DND-41 (cell line): ENCODE measurements at regions not wholly inside any gene's neighbourhood (a gene's known extent, or its start where the extent isn't known, plus 50 kb on each side); places are given as distances from the start of the nearest gene placed in this dataset.
A peak's percentile ranks its signal among the peaks of the same experiment; 100 is the strongest.

Experiments
- ATAC-seq: fragments of 200-7000 bp; cut with Tn5 transposase; 3 replicates; pipeline ENCODE4 v1.9.1; 2021; ENCODE audit warnings: low read depth; ENCODE audit not compliant: insufficient read depth
- DNase-seq: peaks from one replicate; pipeline ENCODE4 v3.0.0-alpha.2; 2020
- H2AFZ ChIP-seq: 2 replicates; pipeline ENCODE4 v1.6.0; 2012; ENCODE audit warnings: low read depth, low read length
- H3K27ac ChIP-seq: 2 replicates; pipeline ENCODE4 v1.5.1; 2012; ENCODE audit warnings: low read length, inconsistent platforms
- H3K27me3 ChIP-seq: fragments of 200-600 bp; sonication (generic); 2 replicates; pipeline ENCODE4 v1.6.0; 2012; ENCODE audit warnings: low read length, mild to moderate bottlenecking, inconsistent platforms; ENCODE audit not compliant: insufficient read depth, poor library complexity
- H3K36me3 ChIP-seq: 2 replicates; pipeline ENCODE4 v1.5.1; 2012; ENCODE audit warnings: low read length, inconsistent platforms; ENCODE audit not compliant: insufficient read depth
- H3K4me1 ChIP-seq: 2 replicates; pipeline ENCODE4 v1.5.1; 2012; ENCODE audit warnings: mild to moderate bottlenecking, low read length; ENCODE audit not compliant: insufficient read depth
- H3K4me2 ChIP-seq: 2 replicates; pipeline ENCODE4 v1.6.0; 2012; ENCODE audit warnings: mild to moderate bottlenecking, moderate library complexity, low read length, inconsistent platforms; ENCODE audit not compliant: insufficient read depth
- H3K4me3 ChIP-seq, 2 experiments: fragments of 200-600 bp in 1 of 2; shearing (Covaris generic) in 1 of 2; 2 replicates each; pipeline ENCODE4 v1.5.1; 2012 to 2016; ENCODE audit warnings: inconsistent platforms in 2 of 2, low read length in 2 of 2, mild to moderate bottlenecking in 2 of 2, low read depth in 1 of 2, moderate library complexity in 1 of 2
- H3K79me2 ChIP-seq: 2 replicates; pipeline ENCODE4 v1.6.0; 2012; ENCODE audit warnings: low read length, inconsistent platforms; ENCODE audit not compliant: insufficient read depth
- H3K9ac ChIP-seq: 2 replicates; pipeline ENCODE4 v1.6.0; 2012; ENCODE audit warnings: low read depth, mild to moderate bottlenecking, inconsistent platforms, low read length, moderate library complexity
- H3K9me3 ChIP-seq: 2 replicates; pipeline ENCODE4 v1.5.1; 2012; ENCODE audit warnings: low read length, moderate library complexity, mild to moderate bottlenecking, inconsistent platforms; ENCODE audit not compliant: insufficient read depth, severe bottlenecking
- H4K20me1 ChIP-seq: 2 replicates; pipeline ENCODE4 v1.6.0; 2012; ENCODE audit warnings: low read length; ENCODE audit not compliant: insufficient read depth
- CTCF ChIP-seq: IDR thresholded peaks from 2 replicates; pipeline ENCODE4 v1.5.1; 2012; ENCODE audit warnings: borderline replicate concordance, low read length, moderate library complexity, mild to moderate bottlenecking; ENCODE audit not compliant: poor library complexity, severe bottlenecking; ENCODE audit errors: extremely low read depth
- EZH2 ChIP-seq: IDR thresholded peaks from 3 replicates; pipeline ENCODE4 v1.6.1; 2012; ENCODE audit warnings: borderline replicate concordance, low read depth, mild to moderate bottlenecking, moderate library complexity, low read length, inconsistent platforms; ENCODE audit not compliant: severe bottlenecking

- H3K4me2 ChIP-seq: no peak overlapping the region
These were observed 149.3 kb upstream of the BMP4 start for GRCh38 chr14:54105898-54106297.

GRCh38 chr14:54106661-54107377 is 150.2 kb upstream of the BMP4 start:
- no peaks in the 10 kb centered on the region for H4K20me1 ChIP-seq
- no peaks in the 10 kb centered on the region for H3K27me3 ChIP-seq
- TF ChIP-seq EZH2 (no peak), CTCF (no peak)
- no peak overlapping the region for H2AFZ ChIP-seq
- no peaks in the 10 kb centered on the region for H3K36me3 ChIP-seq
- H3K4me1 ChIP-seq: peaks cover 19% of the 10 kb centered on the region
- ATAC-seq: no peak
- H3K4me3 ChIP-seq: no peak overlapping the region
- H3K4me2 ChIP-seq: no peak overlapping the region
- DNase-seq: no peak
- H3K27ac ChIP-seq: no peak overlapping the region
- no peak overlapping the region for H3K9ac ChIP-seq
- no peaks in the 10 kb centered on the region for H3K9me3 ChIP-seq
- no peaks in the 10 kb centered on the region for H3K79me2 ChIP-seq

More at GRCh38 chr14:54105898-54106297, 149.3 kb upstream of the BMP4 start:
- ATAC-seq (no peak), DNase-seq (no peak)
- no peaks in the 10 kb centered on the region for H3K79me2 ChIP-seq
- no peaks in the 10 kb centered on the region for H4K20me1 ChIP-seq
- H3K36me3 ChIP-seq: no peaks in the 10 kb centered on the region
- no peaks in the 10 kb centered on the region for H3K9me3 ChIP-seq
- no peak overlapping the region for H2AFZ ChIP-seq
- no peak for TF ChIP-seq EZH2
- no peak for TF ChIP-seq CTCF
- H3K27ac ChIP-seq: no peak overlapping the region
- no peaks in the 10 kb centered on the region for H3K27me3 ChIP-seq
- H3K4me1 ChIP-seq: peaks cover 19% of the 10 kb centered on the region
- no peak overlapping the region for H3K9ac ChIP-seq
- H3K4me3 ChIP-seq: no peak overlapping the region

- Histone ChIP-seq H3K4me2 (peak overlapping the region; percentile 7; the same call in 1 of the 2 replicates), H3K79me2 (no peaks in the 10 kb centered on the region), H2AFZ (no peak overlapping the region), H3K4me1 (peaks cover 19% of the 10 kb centered on the region), H3K36me3 (no peaks in the 10 kb centered on the region), H3K27me3 (no peaks in the 10 kb centered on the region), H3K9me3 (no peaks in the 10 kb centered on the region), H3K4me3 (no peak overlapping the region), H3K9ac (no peak overlapping the region), H3K27ac (no peak overlapping the region), H4K20me1 (no peaks in the 10 kb centered on the region)
- TF ChIP-seq EZH2 (no peak), CTCF (no peak)
- ATAC-seq (peak; percentile 75), DNase-seq (peak; percentile 22)
These were observed 152.2 kb upstream of the BMP4 start for GRCh38 chr14:54108481-54109471.
